ENCODE measurements at regions not wholly inside any gene's neighbourhood (a gene's known extent, or its start where the extent isn't known, plus 50 kb on each side); places are given as distances from the start of the nearest gene placed in this dataset.

GRCh38 chr2:137881711-137882110, 82.6 kb upstream of the HNMT start:
- no peak for TF ChIP-seq CTCF (IDR thresholded peaks at IDR 0.05)
- ATAC-seq (no peak), DNase-seq (no peak)
- Histone ChIP-seq H3K9me3 (no peaks in the 10 kb centered on the region), H3K36me3 (ENCODE audit: low read depth) (no peaks in the 10 kb centered on the region), H3K4me1 (ENCODE audit: low read depth) (no peaks in the 10 kb centered on the region), H3K4me3 (no peak overlapping the region)
- intact Hi-C loops (cut with DNase I, micrococcal nuclease) = no loop called here

GRCh38 chr2:137886083-137886831, 78.0 kb upstream of the HNMT start:
- TF ChIP-seq CTCF (IDR thresholded peaks at IDR 0.05) = no peak
- no peaks in the 10 kb centered on the region for H3K4me1 ChIP-seq (ENCODE audit: low read depth)
- no peaks in the 10 kb centered on the region for H3K9me3 ChIP-seq
- H3K4me3 ChIP-seq = no peak overlapping the region
- intact Hi-C loops (cut with DNase I, micrococcal nuclease) = no loop called here
- ATAC-seq (no peak), DNase-seq (no peak)
- no peaks in the 10 kb centered on the region for H3K36me3 ChIP-seq (ENCODE audit: low read depth)

GRCh38 chr2:137888845-137889244, 75.4 kb upstream of the HNMT start:
- Histone ChIP-seq H3K36me3 (ENCODE audit: low read depth) (no peaks in the 10 kb centered on the region), H3K4me1 (ENCODE audit: low read depth) (no peaks in the 10 kb centered on the region), H3K4me3 (no peak overlapping the region), H3K9me3 (no peaks in the 10 kb centered on the region)
- TF ChIP-seq CTCF (IDR thresholded peaks at IDR 0.05) = no peak
- intact Hi-C loops (cut with DNase I, micrococcal nuclease) = no loop called here
- DNase-seq (peak in 2 of 3 donors; percentile 68 to 74), ATAC-seq (no peak)

- no peak for TF ChIP-seq CTCF (IDR thresholded peaks at IDR 0.05)
Measured at GRCh38 chr2:137892739-137893138, 71.5 kb upstream of the HNMT start.

GRCh38 chr2:137893145-137893544, 71.1 kb upstream of the HNMT start:
- H3K4me3 ChIP-seq = no peak overlapping the region
- intact Hi-C loops (cut with DNase I, micrococcal nuclease) = no loop called here
- no peaks in the 10 kb centered on the region for H3K9me3 ChIP-seq
- no peaks in the 10 kb centered on the region for H3K36me3 ChIP-seq (ENCODE audit: low read depth)
- H3K4me1 ChIP-seq (ENCODE audit: low read depth) = no peaks in the 10 kb centered on the region
- DNase-seq = no peak
- ATAC-seq = no peak
- TF ChIP-seq CTCF (IDR thresholded peaks at IDR 0.05) = no peak

More at GRCh38 chr2:137892739-137893138, 71.5 kb upstream of the HNMT start:
- H3K36me3 ChIP-seq (ENCODE audit: low read depth) = no peaks in the 10 kb centered on the region
- no peaks in the 10 kb centered on the region for H3K4me1 ChIP-seq (ENCODE audit: low read depth)
- no peaks in the 10 kb centered on the region for H3K9me3 ChIP-seq
- intact Hi-C loops (cut with DNase I, micrococcal nuclease) = no loop called here
- ATAC-seq (no peak), DNase-seq (no peak)
- no peak overlapping the region for H3K4me3 ChIP-seq

Data from mucosa of descending colon (tissue), 3 donors.